HUES64 (cell line): ENCODE measurements at regions not wholly inside any gene's neighbourhood (a gene's known extent, or its start where the extent isn't known, plus 50 kb on each side); places are given as distances from the start of the nearest gene placed in this dataset.

ENCODE experiments used
- H3K27ac ChIP-seq: 2 replicates; pipeline ENCODE4 v1.7.0; 2013; ENCODE audit warnings: low read depth, low read length, inconsistent platforms
- H3K27me3 ChIP-seq: 2 replicates; pipeline ENCODE4 v1.6.1; 2013; ENCODE audit warnings: mild to moderate bottlenecking, low read length; ENCODE audit not compliant: insufficient read depth
- H3K36me3 ChIP-seq: 2 replicates; pipeline ENCODE4 v1.6.1; 2013; ENCODE audit warnings: mild to moderate bottlenecking, low read length; ENCODE audit not compliant: insufficient read depth
- H3K4me1 ChIP-seq: 2 replicates; pipeline ENCODE4 v1.6.1; 2013; ENCODE audit warnings: mild to moderate bottlenecking, low read length, moderate library complexity; ENCODE audit not compliant: insufficient read depth
- H3K4me3 ChIP-seq: 2 replicates; pipeline ENCODE4 v1.5.1; 2013; ENCODE audit warnings: mild to moderate bottlenecking, low read length, moderate library complexity
- H3K9ac ChIP-seq: 2 replicates; pipeline ENCODE4 v1.6.1; 2013; ENCODE audit warnings: mild to moderate bottlenecking, low read depth, low read length
- H3K9me3 ChIP-seq: 2 replicates; pipeline ENCODE4 v1.6.1; 2013; ENCODE audit warnings: low read depth, low read length; ENCODE audit not compliant: insufficient read depth
- whole genome bisulfite sequencing: fragments of 150-250, 120-280 bp; methylation state at CpG from one replicate; pipeline ENCODE4 v1.1.7; 2013; ENCODE audit warnings: missing lambda C conversion rate; 5-methylcytosine and 5-hydroxymethylcytosine counted together

DNA sequence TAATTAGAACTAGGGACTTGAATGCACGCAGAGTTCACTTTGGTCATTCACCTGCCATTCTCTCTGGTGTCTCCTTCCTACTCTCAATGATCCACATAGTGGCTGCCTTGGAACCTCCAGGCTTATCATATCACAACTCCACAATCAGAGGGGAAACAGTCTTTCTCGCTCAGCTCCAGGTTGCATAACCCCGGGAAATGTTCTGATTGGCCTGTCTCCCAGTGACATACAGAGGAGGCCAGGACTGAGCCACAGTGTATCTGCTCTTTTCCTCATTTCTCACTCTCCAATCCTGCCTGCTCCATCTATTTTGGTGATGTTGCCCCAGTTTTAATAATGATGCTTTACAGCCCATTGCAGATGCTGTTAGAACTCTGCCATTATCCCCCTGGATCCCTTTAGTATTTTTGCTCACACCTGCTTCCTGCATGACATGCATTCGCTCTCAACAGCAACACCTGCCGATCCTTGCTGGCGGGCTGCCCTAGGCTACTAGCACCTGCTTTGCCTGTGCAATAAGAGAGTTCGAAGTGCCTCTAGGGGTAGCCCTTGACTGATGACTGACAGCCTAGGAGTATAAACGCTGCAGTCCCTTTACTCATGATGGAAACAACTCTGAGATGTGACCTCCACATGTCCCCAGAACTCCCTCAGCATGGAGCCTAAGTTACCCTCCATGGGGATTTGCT lies 211.3 kb upstream of the RPS6KA3 start:
- no peaks in the 10 kb centered on the region for H3K36me3 ChIP-seq
- 90% methylated on average over 8 of the region's 8 CpGs for WGBS
- no peaks in the 10 kb centered on the region for H3K4me1 ChIP-seq
- H3K27me3 ChIP-seq, result peaks cover 2% of the 10 kb centered on the region; the same call in 1 of the 2 replicates
- H3K9me3 ChIP-seq, result no peaks in the 10 kb centered on the region
- no peak overlapping the region for H3K9ac ChIP-seq
- no peak overlapping the region for H3K27ac ChIP-seq
- no peak overlapping the region for H3K4me3 ChIP-seq

DNA sequence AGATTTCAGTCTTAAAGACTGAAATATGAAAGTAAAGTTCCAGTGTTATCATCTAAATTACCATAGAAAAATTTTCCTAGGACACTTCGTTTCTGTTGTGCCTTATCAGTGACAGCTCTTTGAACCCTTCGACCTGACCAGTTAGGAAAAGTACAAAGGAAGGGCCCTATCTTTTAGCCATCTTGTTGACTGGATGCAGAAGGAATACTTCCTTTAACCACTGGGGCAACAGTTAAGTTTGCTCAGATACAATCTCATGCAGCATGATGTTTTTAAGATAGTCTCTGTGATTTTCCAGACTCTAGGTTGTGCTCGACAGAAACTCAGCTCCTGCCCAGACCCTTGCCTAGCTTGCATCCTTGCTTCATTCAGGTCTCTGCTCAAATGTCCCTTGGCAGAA lies 210.5 kb upstream of the RPS6KA3 start:
- Histone ChIP-seq H3K9me3 (no peaks in the 10 kb centered on the region), H3K9ac (no peak overlapping the region), H3K36me3 (no peaks in the 10 kb centered on the region), H3K4me3 (no peak overlapping the region), H3K4me1 (no peaks in the 10 kb centered on the region), H3K27ac (no peak overlapping the region), H3K27me3 (peaks cover 2% of the 10 kb centered on the region; the same call in 1 of the 2 replicates)
- WGBS, result 75% methylated on average over 3 of the region's 3 CpGs

DNA sequence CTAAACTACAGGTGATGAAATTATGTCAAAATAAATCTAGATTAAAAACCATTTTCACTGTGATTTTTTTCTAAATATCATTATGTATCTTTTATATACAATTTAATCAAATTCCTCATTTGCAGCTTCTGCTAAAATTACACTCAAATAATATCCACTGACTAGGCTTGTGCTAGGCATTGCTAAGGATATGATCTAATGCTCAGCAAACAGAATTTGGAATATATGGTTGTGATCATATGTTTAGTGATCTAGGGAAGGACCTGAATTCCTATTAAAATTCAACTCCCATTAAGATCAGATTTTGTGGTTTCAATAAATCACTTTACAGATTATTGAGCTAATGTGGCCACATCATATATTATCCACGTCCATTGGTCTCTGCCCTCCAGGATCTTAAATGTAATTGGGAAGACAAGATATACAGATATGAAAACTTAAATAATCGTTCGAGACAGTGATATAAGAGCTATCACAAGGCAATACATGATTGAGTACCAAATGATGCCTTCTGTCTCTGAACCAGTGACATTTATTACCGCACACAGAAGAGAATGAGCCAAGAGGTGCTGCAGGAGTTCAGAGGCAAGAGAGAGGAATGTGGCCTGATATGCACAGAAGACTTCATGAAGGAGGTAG lies 206.0 kb upstream of the RPS6KA3 start:
- H3K4me1 ChIP-seq, result no peaks in the 10 kb centered on the region

DNA sequence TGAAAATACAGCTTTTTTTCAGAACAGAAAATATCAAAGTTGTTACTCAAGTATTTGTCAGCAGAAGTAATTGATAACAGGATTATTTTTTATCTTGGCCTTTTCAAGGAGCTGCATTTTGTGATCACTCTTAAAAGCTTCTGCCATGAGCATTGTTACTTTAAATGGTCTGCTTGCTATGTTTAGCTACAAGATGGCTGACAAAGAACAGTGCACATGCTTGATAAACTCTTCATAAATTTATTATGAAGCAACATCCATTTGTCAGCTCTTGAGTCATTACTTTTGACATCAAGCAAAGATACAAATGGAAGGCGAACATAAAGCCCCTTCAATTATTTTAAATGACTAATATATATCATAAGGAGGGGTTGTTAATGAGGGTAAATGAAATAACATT lies 205.4 kb upstream of the RPS6KA3 start:
- Histone ChIP-seq H3K9me3 (no peaks in the 10 kb centered on the region), H3K9ac (no peak overlapping the region), H3K4me3 (no peak overlapping the region), H3K27me3 (no peaks in the 10 kb centered on the region), H3K4me1 (no peaks in the 10 kb centered on the region), H3K27ac (no peak overlapping the region), H3K36me3 (no peaks in the 10 kb centered on the region)
- WGBS, result no CpG with 5 or more reads among the region's 1 CpG

More for the DNA sequence above, 206.0 kb upstream of the RPS6KA3 start:
- Histone ChIP-seq H3K9me3 (no peaks in the 10 kb centered on the region), H3K27me3 (no peaks in the 10 kb centered on the region), H3K4me3 (no peak overlapping the region), H3K9ac (no peak overlapping the region), H3K36me3 (no peaks in the 10 kb centered on the region), H3K27ac (no peak overlapping the region)
- WGBS, result 100% methylated on average over 3 of the region's 4 CpGs

DNA sequence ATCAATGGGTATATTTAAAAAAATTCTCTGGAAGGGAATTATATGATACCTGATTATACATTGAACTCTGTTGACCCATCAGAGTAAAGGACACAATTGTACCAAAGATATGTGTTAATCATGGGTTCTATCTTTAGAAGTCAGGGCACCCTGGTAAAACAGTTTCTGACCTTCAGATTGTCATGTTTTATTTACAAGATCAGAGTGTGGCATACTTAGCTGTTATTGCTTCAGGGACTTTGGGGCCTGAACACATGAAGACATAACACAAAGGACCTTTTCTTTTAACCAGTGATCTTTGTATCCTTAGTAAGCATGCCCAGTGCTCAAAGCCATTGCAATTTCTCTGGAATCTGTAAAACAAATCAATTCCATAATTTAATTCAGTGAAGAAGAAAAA lies 204.8 kb upstream of the RPS6KA3 start:
- Histone ChIP-seq H3K27ac (no peak overlapping the region), H3K4me3 (no peak overlapping the region), H3K36me3 (no peaks in the 10 kb centered on the region), H3K27me3 (no peaks in the 10 kb centered on the region), H3K9ac (no peak overlapping the region), H3K9me3 (no peaks in the 10 kb centered on the region), H3K4me1 (no peaks in the 10 kb centered on the region)

DNA sequence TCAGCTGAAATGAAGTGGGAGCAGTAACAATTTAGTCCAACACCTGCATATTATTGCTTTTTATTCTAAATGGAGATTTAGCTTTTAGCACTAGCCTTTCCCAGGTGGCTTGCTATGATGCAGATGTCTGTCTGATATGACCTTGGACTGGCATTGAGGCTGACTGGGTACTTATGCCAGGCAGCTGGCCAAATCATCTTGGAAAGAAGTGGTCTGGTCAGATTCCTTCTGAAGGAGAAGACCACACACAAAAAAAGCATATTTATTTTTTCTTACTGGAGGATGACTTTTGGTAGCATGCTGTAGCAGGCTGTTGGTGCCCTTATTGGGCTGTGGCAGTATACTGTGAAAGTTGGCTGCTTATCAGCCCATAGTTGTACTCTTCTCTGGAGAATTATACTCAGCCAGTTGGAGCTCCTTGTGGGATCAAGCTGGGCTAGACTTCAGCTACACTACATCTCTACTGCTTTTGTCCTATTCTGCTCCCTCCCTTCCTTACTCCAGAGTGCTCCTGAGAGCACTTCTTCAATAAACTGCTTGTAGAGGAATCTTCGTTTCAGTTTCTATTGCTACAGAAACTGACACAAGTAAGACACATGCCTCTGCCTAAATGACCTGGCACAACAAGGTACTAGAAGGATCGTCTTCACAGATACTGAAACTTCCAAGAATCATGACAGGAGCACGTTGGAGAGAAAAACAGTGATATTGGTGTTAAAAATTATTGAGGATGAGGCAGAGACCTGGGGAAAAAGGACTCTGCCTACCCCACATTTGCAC lies 196.8 kb upstream of the RPS6KA3 start:
- no peaks in the 10 kb centered on the region for H3K9me3 ChIP-seq
- no peak overlapping the region for H3K27ac ChIP-seq
- no peak overlapping the region for H3K9ac ChIP-seq
- no peaks in the 10 kb centered on the region for H3K4me1 ChIP-seq
- no peaks in the 10 kb centered on the region for H3K27me3 ChIP-seq
- 88% methylated on average over 2 of the region's 3 CpGs for WGBS
- no peak overlapping the region for H3K4me3 ChIP-seq
- no peaks in the 10 kb centered on the region for H3K36me3 ChIP-seq

DNA sequence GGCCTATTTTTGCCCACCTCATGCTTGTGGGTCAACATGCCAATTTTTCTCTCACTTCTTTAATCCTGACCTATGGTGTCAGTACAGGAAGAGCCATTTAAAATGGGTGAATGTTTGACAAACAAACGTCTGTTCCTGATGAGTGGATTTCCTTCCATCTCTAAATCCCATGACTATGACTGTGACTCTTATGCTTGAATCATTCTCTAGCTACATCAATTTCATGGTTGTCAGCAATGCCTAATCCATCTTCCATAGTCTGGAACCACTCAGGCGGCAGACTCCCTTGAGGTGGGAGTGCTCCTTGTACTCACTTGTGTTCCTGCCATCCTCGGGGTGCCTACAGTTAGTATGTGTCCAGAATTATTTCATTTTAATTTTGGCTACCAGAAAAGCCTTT lies 194.9 kb upstream of the RPS6KA3 start:
- Histone ChIP-seq H3K27ac (no peak overlapping the region), H3K36me3 (no peaks in the 10 kb centered on the region), H3K9me3 (no peaks in the 10 kb centered on the region), H3K4me3 (no peak overlapping the region), H3K27me3 (no peaks in the 10 kb centered on the region), H3K9ac (no peak overlapping the region), H3K4me1 (no peaks in the 10 kb centered on the region)
- 79% methylated on average over 2 of the region's 3 CpGs for WGBS

DNA sequence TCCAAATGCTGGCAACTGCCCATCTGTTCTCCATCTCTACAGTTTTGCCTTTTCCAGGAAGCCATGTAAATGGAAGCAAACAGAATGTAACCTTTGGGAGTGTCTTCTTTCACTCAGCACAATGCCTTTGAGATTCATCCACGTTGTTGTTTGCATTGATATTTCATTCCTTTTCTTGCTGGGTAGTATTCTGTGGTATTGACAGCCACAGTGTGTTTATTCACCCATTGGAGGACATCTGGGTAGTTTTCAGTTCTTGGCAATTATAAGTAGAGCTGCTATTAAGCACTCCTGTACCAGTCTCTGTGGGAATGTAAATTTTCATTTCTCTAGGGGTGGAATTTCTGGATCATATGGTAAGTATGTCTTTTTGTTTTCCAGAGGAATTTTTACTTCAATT lies 194.3 kb upstream of the RPS6KA3 start:
- Histone ChIP-seq H3K9me3 (no peaks in the 10 kb centered on the region), H3K36me3 (no peaks in the 10 kb centered on the region), H3K4me1 (no peaks in the 10 kb centered on the region), H3K27ac (no peak overlapping the region), H3K9ac (no peak overlapping the region), H3K4me3 (no peak overlapping the region), H3K27me3 (no peaks in the 10 kb centered on the region)
- WGBS, result 33% methylated on average over 1 of the region's 1 CpG

DNA sequence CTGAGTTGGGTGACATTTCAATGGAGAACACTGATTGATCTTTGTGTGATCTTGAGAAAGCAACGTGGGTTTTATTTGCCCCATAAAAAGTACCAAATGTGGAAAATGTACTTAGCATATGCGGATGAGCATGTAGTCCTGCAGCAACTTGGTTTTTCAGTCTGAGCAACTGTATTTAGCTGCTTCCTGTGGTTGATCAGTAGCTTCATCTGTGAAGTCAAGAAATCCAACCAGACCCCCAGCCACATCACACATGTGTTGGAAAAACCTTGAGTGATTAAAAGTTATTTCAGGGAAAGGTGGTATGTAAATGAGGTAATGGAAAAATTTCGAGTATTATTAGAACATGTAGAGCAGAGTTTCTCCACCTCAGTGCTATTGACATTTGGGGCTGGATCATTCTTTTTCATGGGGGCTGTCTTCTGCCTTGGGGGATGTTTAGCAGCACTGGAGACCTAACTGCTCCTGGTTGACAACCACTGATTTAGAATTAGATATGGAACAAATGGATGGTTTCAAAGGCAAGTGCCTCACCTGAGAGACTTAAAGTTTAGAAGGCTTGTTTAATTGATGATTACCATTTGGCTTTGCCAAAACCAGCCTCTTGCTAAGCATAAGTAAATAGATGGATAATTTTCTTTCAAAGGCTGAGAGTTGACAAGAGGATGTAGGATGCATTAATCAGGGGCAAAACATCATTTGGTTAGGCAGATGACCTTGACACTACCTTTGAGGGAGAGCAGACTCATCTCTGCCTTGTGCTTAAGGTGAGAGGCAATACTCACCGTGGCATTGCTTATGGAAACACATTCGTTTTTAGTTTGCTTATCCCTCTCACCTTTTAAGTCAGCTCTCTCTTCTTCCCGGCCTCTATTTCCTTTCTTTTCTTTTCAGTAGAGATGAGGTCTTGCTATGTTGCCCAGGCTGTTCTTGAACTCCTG lies 193.0 kb upstream of the RPS6KA3 start:
- Histone ChIP-seq H3K4me3 (no peak overlapping the region), H3K36me3 (no peaks in the 10 kb centered on the region), H3K9ac (no peak overlapping the region), H3K27ac (no peak overlapping the region), H3K4me1 (no peaks in the 10 kb centered on the region), H3K27me3 (no peaks in the 10 kb centered on the region), H3K9me3 (no peaks in the 10 kb centered on the region)
- WGBS, result 89% methylated on average over 6 of the region's 6 CpGs

DNA sequence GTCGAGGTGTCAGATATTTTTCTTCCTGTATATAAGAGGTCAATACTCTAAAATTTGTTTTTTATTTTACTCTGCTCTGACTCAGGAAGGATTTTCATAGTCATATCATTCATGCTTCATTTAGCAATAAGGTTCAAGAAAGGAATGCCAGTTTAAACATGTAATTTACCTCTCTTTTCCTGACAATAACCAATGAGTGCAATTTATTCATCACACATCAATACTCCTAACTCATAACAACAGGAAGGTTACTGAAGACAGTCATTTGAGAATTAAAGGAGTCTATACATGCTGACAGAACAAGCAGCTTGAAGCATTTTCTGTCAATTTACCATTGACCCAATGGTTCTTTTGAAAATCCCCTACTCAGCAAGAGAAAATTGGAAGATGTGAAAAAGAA lies 190.3 kb upstream of the RPS6KA3 start:
- H3K4me3 ChIP-seq, result no peak overlapping the region
- H3K27me3 ChIP-seq, result no peaks in the 10 kb centered on the region
- no peak overlapping the region for H3K9ac ChIP-seq
- H3K27ac ChIP-seq, result no peak overlapping the region
- H3K4me1 ChIP-seq, result no peaks in the 10 kb centered on the region
- H3K36me3 ChIP-seq, result no peaks in the 10 kb centered on the region
- no peaks in the 10 kb centered on the region for H3K9me3 ChIP-seq
- no CpG with 5 or more reads among the region's 1 CpG for WGBS
